Kidney epithelial cell (primary cell): ENCODE measurements at regions not wholly inside any gene's neighbourhood (a gene's known extent, or its start where the extent isn't known, plus 50 kb on each side); places are given as distances from the start of the nearest gene placed in this dataset.

Experiments
- DNase-seq: peaks from one replicate; pipeline ENCODE4 v3.0.0-alpha.2; 2010; ENCODE audit warnings: low read depth
- H3K27me3 ChIP-seq: 2 replicates; pipeline ENCODE4 v1.6.0; 2011; ENCODE audit warnings: low read length; ENCODE audit not compliant: control insufficient read depth, insufficient read depth
- H3K36me3 ChIP-seq: 2 replicates; pipeline ENCODE4 v1.5.1; 2011; ENCODE audit warnings: low read length; ENCODE audit not compliant: control insufficient read depth, insufficient read depth
- H3K4me3 ChIP-seq: 2 replicates; pipeline ENCODE4 v1.5.1; 2011; ENCODE audit warnings: low read depth, mild to moderate bottlenecking, control low read depth, low read length
- TF ChIP-seq, protein P1 (sequence below): IDR thresholded peaks from 2 replicates; pipeline ENCODE4 v1.5.1; 2011; ENCODE audit warnings: mild to moderate bottlenecking, moderate library complexity, low read length, control low read depth, inconsistent platforms; ENCODE audit not compliant: insufficient read depth, poor library complexity, severe bottlenecking

DNA sequence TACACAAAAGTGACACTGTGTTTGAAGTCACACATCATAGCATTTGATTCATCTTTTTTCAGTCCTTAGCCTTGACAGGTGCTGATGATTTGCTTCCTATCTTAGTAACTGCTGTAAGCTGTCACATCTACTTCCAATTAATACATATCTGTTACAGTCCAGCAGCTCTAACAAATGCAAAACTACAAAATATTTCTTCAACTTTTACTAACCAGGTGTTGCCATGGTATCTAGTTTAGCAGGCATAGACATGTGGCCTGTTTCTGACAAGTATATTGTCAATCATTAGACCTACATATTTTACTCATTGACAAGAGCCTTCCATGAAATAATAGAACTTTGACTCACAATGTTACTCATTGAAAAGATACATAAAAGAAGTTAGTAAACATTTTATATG is 1159.7 kb downstream of the GRIK2 start:
- DNase-seq: no peak

DNA sequence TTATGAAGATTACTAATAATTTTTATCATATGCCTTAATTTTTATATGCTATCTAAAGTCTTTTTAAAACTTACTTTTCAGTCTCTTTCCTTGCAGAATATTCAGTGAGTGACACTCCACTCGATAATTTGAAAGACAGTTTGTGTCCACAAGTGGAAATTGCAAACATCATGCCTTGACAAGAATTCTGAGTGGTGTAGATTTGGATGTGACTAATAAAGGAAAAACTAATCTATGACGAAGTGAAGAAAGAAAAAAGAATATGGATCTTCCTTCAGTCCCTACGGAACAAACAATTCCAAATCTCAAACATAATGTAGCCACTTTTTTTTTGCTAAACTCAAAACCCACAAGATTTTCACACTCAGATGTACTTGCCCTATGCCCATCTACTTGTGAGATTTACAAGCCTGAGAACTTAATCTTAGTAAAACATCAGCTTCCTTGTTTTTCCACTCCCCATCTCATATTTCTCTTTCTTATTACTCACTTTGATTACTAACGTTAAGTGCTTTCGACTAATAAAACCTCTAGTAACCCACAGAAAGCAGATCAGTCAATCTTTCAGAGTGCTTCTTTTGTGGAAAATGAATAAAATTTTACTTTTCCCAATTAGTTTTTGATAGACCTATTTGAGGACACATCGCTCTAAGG is 1155.8 kb downstream of the GRIK2 start:
- Histone ChIP-seq H3K4me3 (no peak overlapping the region), H3K36me3 (no peaks in the 10 kb centered on the region), H3K27me3 (no peaks in the 10 kb centered on the region)
- TF ChIP-seq, protein P1, sequence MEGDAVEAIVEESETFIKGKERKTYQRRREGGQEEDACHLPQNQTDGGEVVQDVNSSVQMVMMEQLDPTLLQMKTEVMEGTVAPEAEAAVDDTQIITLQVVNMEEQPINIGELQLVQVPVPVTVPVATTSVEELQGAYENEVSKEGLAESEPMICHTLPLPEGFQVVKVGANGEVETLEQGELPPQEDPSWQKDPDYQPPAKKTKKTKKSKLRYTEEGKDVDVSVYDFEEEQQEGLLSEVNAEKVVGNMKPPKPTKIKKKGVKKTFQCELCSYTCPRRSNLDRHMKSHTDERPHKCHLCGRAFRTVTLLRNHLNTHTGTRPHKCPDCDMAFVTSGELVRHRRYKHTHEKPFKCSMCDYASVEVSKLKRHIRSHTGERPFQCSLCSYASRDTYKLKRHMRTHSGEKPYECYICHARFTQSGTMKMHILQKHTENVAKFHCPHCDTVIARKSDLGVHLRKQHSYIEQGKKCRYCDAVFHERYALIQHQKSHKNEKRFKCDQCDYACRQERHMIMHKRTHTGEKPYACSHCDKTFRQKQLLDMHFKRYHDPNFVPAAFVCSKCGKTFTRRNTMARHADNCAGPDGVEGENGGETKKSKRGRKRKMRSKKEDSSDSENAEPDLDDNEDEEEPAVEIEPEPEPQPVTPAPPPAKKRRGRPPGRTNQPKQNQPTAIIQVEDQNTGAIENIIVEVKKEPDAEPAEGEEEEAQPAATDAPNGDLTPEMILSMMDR: no peak
- no peak for DNase-seq

More for the DNA sequence above, 1159.7 kb downstream of the GRIK2 start:
- no peak overlapping the region for H3K4me3 ChIP-seq
- H3K36me3 ChIP-seq: no peaks in the 10 kb centered on the region
- TF ChIP-seq, protein P1: no peak
- H3K27me3 ChIP-seq: no peaks in the 10 kb centered on the region

DNA sequence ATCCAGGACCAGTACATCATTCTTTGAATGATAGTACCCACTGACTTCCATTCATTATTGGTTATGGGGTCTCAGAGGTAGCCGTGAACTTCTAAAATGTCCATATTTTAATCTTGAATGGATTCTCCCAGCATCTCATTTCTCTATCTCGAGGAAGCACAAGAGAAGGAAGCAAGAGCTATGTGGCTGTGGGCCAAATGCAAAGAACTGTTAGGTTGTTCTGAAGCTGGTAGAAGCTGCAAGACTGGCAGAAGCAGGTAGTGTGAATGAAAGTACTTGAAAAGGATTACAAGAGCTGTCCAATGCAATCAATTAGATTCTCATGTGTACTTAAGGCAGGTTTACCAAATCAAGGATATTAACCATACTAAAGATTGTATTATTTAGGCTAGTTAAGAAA is 1131.8 kb downstream of the GRIK2 start:
- DNase-seq: no peak
- no peaks in the 10 kb centered on the region for H3K27me3 ChIP-seq
- TF ChIP-seq, protein P1: no peak
- H3K36me3 ChIP-seq: no peaks in the 10 kb centered on the region
- H3K4me3 ChIP-seq: no peak overlapping the region

DNA sequence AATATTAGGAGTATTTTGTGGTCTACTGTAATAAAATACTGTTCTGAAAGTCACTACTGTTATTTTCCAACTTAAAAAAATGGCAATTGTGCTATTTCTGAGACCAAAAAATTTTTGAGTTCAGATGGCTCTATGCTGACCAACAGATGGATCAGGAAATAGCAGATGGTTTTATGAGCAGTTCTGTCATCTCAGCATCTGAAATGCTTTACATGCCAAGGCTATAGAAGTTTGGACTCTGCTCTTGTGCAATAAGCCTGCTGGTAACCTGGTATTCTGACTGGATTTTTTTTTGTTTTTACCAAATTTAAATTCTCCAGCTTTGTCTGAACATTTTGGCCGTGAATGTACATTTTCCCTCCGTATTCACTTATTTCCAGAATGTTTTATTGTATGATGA is 1127.5 kb downstream of the GRIK2 start:
- Histone ChIP-seq H3K27me3 (no peaks in the 10 kb centered on the region), H3K36me3 (no peaks in the 10 kb centered on the region), H3K4me3 (no peak overlapping the region)
- TF ChIP-seq, protein P1: no peak
- DNase-seq: no peak

DNA sequence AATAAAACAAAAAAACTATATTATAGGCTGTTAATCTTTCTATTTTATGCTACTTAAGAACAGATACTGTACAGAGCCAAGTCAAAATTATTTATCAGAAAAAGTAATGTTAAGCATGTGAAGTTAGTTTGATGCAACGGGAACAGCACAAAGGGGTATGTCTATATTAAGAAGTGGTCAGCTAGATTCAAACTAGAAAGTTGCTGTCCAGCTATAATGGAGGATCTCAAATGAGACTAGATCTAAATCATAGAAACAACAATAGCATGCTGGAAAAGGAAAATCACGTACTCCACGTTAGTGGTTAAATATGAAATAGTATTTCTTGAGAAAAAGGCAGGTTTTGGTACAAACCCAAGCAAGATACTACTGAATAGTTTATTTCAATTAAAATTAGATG is 1124.0 kb downstream of the GRIK2 start:
- no peak for DNase-seq
- H3K27me3 ChIP-seq: no peaks in the 10 kb centered on the region
- no peak overlapping the region for H3K4me3 ChIP-seq
- no peaks in the 10 kb centered on the region for H3K36me3 ChIP-seq
- TF ChIP-seq, protein P1: no peak

DNA sequence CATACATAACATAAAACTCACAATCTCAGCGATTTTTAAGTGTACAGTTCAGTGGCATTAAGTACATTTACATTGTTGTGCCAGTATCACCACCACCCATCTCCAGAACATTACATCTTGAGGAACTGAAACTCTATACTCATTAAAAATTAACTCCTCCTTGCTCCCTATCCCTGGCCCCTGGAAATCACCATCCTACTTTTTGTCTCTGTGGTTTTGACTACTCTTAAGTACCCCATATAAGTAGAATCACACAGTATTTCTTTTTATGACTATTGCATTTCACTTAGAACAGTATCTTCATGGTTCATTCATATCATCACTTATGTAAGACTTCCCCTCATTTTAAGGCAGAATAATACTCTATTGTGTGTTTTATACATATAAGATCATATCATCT is 1108.1 kb downstream of the GRIK2 start:
- Histone ChIP-seq H3K27me3 (no peaks in the 10 kb centered on the region), H3K36me3 (no peaks in the 10 kb centered on the region), H3K4me3 (no peak overlapping the region)
- DNase-seq: no peak
- TF ChIP-seq, protein P1: no peak
